ENCODE measurements at regions not wholly inside any gene's neighbourhood (a gene's known extent, or its start where the extent isn't known, plus 50 kb on each side); places are given as distances from the start of the nearest gene placed in this dataset.

GRCh38 chr20:6384380-6384779, 261.6 kb upstream of the FERMT1 start:
- H3K4me3 ChIP-seq (ENCODE audit: low read depth, low read length), result no peak overlapping the region
- TF ChIP-seq CTCF (IDR thresholded peaks at IDR 0.05; ENCODE audit: low read depth, low read length), result no peak

DNA sequence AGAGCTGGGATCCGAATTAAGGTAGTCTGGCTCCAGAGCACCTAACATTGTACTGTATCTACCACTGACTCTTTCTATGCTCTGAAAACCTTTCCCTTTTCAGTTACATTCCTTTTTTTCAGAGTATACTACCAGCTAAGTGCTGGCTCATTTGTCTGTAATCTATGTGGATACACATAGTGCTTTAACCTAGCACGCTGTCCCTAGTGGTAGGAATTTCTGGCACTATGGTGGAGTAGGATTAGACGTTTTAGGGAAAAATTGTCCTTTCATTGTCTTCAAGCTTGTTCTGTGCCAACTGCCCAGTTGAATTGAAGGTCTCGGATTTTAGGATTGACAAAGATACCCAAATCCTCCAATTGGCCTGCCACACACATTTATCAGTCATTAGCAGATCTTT, 259.1 kb upstream of the FERMT1 start:
- H3K4me3 ChIP-seq (ENCODE audit: low read depth, low read length), result no peak overlapping the region
- peak; percentile 53; the same call in 1 of the 2 replicates for TF ChIP-seq CTCF (IDR thresholded peaks at IDR 0.05; ENCODE audit: low read depth, low read length)

- H3K4me3 ChIP-seq (ENCODE audit: low read depth, low read length), result no peak overlapping the region
Observed at GRCh38 chr20:6362245-6362644, 239.4 kb upstream of the FERMT1 start.

GRCh38 chr20:6360766-6361165, 237.9 kb upstream of the FERMT1 start:
- no peak for TF ChIP-seq CTCF (IDR thresholded peaks at IDR 0.05; ENCODE audit: low read depth, low read length)

More at GRCh38 chr20:6362245-6362644, 239.4 kb upstream of the FERMT1 start:
- TF ChIP-seq CTCF (IDR thresholded peaks at IDR 0.05; ENCODE audit: low read depth, low read length), result no peak

GRCh38 chr20:6355754-6356451, 233.1 kb upstream of the FERMT1 start:
- no peak overlapping the region for H3K4me3 ChIP-seq (ENCODE audit: low read depth, low read length)
- no peak for TF ChIP-seq CTCF (IDR thresholded peaks at IDR 0.05; ENCODE audit: low read depth, low read length)

More at GRCh38 chr20:6360766-6361165, 237.9 kb upstream of the FERMT1 start:
- H3K4me3 ChIP-seq (ENCODE audit: low read depth, low read length), result no peak overlapping the region

DNA sequence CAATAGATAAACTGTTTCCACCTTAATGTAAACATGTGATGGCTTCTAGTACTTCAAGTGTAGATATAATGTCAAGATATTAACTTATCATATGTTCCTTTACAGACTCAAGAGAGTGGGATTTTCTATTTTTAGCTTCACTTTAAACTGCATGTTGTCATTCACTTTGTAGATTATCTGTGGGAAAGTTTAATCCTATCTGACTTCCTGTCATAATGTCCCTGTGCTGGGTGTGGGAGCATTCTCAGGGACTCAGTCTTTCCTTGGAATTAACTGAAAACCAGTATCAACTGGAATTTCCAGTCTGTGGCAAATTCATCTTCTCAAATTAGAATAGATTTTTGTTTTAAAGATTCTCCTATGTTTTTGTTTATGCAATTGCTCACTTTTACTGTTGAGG, 226.1 kb upstream of the FERMT1 start:
- no peak for TF ChIP-seq CTCF (IDR thresholded peaks at IDR 0.05; ENCODE audit: low read depth, low read length)
- no peak overlapping the region for H3K4me3 ChIP-seq (ENCODE audit: low read depth, low read length)

GRCh38 chr20:6347916-6348315, 225.1 kb upstream of the FERMT1 start:
- no peak for TF ChIP-seq CTCF (IDR thresholded peaks at IDR 0.05; ENCODE audit: low read depth, low read length)
- H3K4me3 ChIP-seq (ENCODE audit: low read depth, low read length), result no peak overlapping the region

All from WI38 (cell line).